Smooth muscle cell (in vitro differentiated cells): ENCODE measurements at regions not wholly inside any gene's neighbourhood (a gene's known extent, or its start where the extent isn't known, plus 50 kb on each side); places are given as distances from the start of the nearest gene placed in this dataset.

Experiments used
- DNase-seq: peaks from one replicate; lab custom pipeline; 2025; ENCODE audit not compliant: unreplicated experiment; lab: John Stamatoyannopoulos, UW
- H2AFZ ChIP-seq: fragments of 200-600 bp; sonication (generic); 2 replicates; pipeline ENCODE4 v1.6.0; 2016; ENCODE audit warnings: antibody characterized with exemption, low read depth, mild to moderate bottlenecking
- H3F3A ChIP-seq: fragments of 200-600 bp; sonication (generic); 2 replicates; pipeline ENCODE4 v1.6.0; 2017; ENCODE audit warnings: antibody characterized with exemption, low read depth
- H3K27ac ChIP-seq: fragments of 200-600 bp; sonication (generic); 2 replicates; pipeline ENCODE4 v1.5.1; 2016; ENCODE audit warnings: low read depth, mild to moderate bottlenecking
- H3K27me3 ChIP-seq: fragments of 200-600 bp; sonication (generic); 2 replicates; pipeline ENCODE4 v1.6.1; 2016; ENCODE audit warnings: low read depth, mild to moderate bottlenecking
- H3K36me3 ChIP-seq: fragments of 200-600 bp; sonication (generic); 2 replicates; pipeline ENCODE4 v1.5.1; 2016; ENCODE audit warnings: low read depth
- H3K4me1 ChIP-seq: fragments of 200-600 bp; sonication (generic); 2 replicates; pipeline ENCODE4 v1.5.1; 2016; ENCODE audit warnings: low read depth
- H3K4me2 ChIP-seq: fragments of 200-600 bp; sonication (generic); 2 replicates; pipeline ENCODE4 v1.6.0; 2016; ENCODE audit warnings: mild to moderate bottlenecking
- H3K4me3 ChIP-seq: fragments of 200-600 bp; sonication (generic); 2 replicates; pipeline ENCODE4 v1.5.1; 2016; ENCODE audit warnings: mild to moderate bottlenecking
- H3K79me2 ChIP-seq: fragments of 200-600 bp; sonication (generic); 2 replicates; pipeline ENCODE4 v1.6.0; 2016; ENCODE audit warnings: low read depth, mild to moderate bottlenecking
- H3K9ac ChIP-seq: fragments of 200-600 bp; sonication (generic); 2 replicates; pipeline ENCODE4 v1.6.0; 2016; ENCODE audit warnings: low read depth
- H3K9me3 ChIP-seq: fragments of 200-600 bp; sonication (generic); replicated peaks from 2 replicates; pipeline ENCODE4 v1.5.1; 2016; ENCODE audit warnings: low read depth
- H4K20me1 ChIP-seq: fragments of 200-600 bp; sonication (generic); 2 replicates; pipeline ENCODE4 v1.6.0; 2016; ENCODE audit warnings: low read depth
- CTCF ChIP-seq: fragments of 200-600 bp; sonication (generic); IDR thresholded peaks from 2 replicates; pipeline ENCODE4 v1.5.1; 2017; ENCODE audit warnings: borderline replicate concordance, mild to moderate bottlenecking, antibody characterized with exemption; ENCODE audit not compliant: insufficient read depth, poor library complexity, severe bottlenecking
- WGBS: methylation state at CpG from one replicate; pipeline ENCODE4 v1.1.7; 2016; ENCODE audit warnings: low lambda C conversion rate; 5-methylcytosine and 5-hydroxymethylcytosine counted together

DNA sequence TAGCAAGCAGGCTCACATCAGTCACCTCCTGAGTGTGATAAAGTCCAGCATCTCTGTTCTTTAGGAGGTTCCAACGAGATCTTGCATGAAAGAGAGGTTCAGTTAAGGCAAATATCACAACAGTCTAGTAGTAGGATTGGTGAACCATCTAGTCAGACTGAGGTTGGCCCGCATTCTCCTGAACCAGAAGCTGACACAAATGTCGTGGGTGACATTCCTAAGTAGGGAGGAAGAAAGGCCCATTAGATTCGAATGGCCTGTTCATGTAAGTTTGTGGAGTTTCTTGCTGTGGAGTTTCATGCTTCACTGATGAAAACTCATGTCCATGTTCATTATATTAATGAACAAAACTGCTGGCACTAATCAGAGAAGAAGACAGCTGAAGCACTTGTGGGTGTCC lies 66.7 kb upstream of the XCR1 start:
- DNase-seq = no peak
- no peaks in the 10 kb centered on the region for H3K27me3 ChIP-seq
- no peak overlapping the region for H3K4me3 ChIP-seq
- H3K27ac ChIP-seq = no peak overlapping the region
- no peak overlapping the region for H3K9ac ChIP-seq
- TF ChIP-seq CTCF = no peak
- H3F3A ChIP-seq = peaks cover 14% of the 10 kb centered on the region
- 87% methylated on average over 4 of the region's 4 CpGs for WGBS
- H2AFZ ChIP-seq = no peak overlapping the region
- no peaks in the 10 kb centered on the region for H4K20me1 ChIP-seq
- H3K4me2 ChIP-seq = no peak overlapping the region
- H3K4me1 ChIP-seq = no peaks in the 10 kb centered on the region
- H3K9me3 ChIP-seq = no peaks in the 10 kb centered on the region
- no peaks in the 10 kb centered on the region for H3K36me3 ChIP-seq
- H3K79me2 ChIP-seq = no peaks in the 10 kb centered on the region

DNA sequence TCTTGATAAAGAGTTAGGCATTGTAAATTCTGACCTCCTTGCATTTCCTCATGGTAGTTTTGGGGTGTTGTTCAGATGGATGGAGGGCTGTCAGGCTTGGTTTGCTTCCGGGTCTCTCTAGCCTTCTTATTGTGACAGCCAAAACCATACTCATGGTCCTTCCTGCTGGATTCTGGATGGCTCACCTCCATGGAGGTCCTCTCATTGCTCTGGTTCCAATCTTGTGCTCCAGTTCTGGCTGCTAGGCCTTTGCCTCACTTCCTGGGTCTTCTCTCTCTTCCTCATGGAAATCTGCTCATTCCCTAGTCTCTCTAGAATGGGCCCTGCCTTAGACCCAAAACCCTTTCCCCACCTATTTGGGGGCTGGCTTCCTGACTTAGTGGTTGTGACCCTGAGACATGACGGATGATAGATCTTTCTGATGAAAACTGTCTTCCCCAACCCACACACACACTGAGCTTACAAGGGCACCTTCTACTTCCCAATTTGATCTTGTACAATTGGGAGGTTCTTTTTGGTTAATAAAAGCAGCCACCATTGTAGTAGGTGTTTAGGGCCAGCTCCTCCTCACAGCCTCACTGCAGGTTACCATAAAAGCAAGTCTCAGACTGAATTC lies 66.2 kb upstream of the XCR1 start:
- Histone ChIP-seq H3K27ac (no peak overlapping the region), H4K20me1 (no peaks in the 10 kb centered on the region), H3K36me3 (no peaks in the 10 kb centered on the region), H3K9me3 (no peaks in the 10 kb centered on the region), H2AFZ (no peak overlapping the region), H3K27me3 (no peaks in the 10 kb centered on the region), H3K4me1 (no peaks in the 10 kb centered on the region), H3K4me3 (no peak overlapping the region), H3K4me2 (no peak overlapping the region), H3F3A (peaks cover 11% of the 10 kb centered on the region), H3K79me2 (no peaks in the 10 kb centered on the region), H3K9ac (no peak overlapping the region)
- WGBS = 100% methylated on average over 2 of the region's 2 CpGs
- no peak for DNase-seq
- no peak for TF ChIP-seq CTCF

GRCh38 chr3:46092702-46093080 lies 65.4 kb upstream of the XCR1 start:
- H3K27me3 ChIP-seq = no peaks in the 10 kb centered on the region
- DNase-seq = no peak
- H3K4me2 ChIP-seq = no peak overlapping the region
- no peaks in the 10 kb centered on the region for H4K20me1 ChIP-seq
- H2AFZ ChIP-seq = no peak overlapping the region
- H3K4me1 ChIP-seq = no peaks in the 10 kb centered on the region
- H3F3A ChIP-seq = peaks cover 3% of the 10 kb centered on the region
- WGBS = 97% methylated on average over 2 of the region's 2 CpGs
- H3K9me3 ChIP-seq = no peaks in the 10 kb centered on the region
- H3K27ac ChIP-seq = no peak overlapping the region
- no peak for TF ChIP-seq CTCF
- no peak overlapping the region for H3K4me3 ChIP-seq
- H3K79me2 ChIP-seq = no peaks in the 10 kb centered on the region
- H3K9ac ChIP-seq = no peak overlapping the region
- H3K36me3 ChIP-seq = no peaks in the 10 kb centered on the region
